ENCODE measurements at regions not wholly inside any gene's neighbourhood (a gene's known extent, or its start where the extent isn't known, plus 50 kb on each side); places are given as distances from the start of the nearest gene placed in this dataset.

- no peak overlapping the region for H3K27ac ChIP-seq
Observed at GRCh38 chr9:110049699-110050450, 158.1 kb downstream of the C9orf152 start.

GRCh38 chr9:110050925-110051355 lies 157.0 kb downstream of the C9orf152 start:
- Histone ChIP-seq H2AFZ (replicated peaks) (no peak overlapping the region), H3K4me1 (peaks cover 18% of the 10 kb centered on the region), H3K4me3 (no peak overlapping the region), H3K4me2 (no peak overlapping the region), H3K27ac (no peak overlapping the region), H3K9ac (no peak overlapping the region), H3K9me3 (ENCODE audit: low read depth) (no peaks in the 10 kb centered on the region), H3K36me3 (no peaks in the 10 kb centered on the region), H3K27me3 (peaks cover 23% of the 10 kb centered on the region), H4K20me1 (ENCODE audit: low read depth) (peaks cover 23% of the 10 kb centered on the region), H3K79me2 (ENCODE audit: low read depth) (peaks cover 54% of the 10 kb centered on the region), H3F3A (ENCODE audit: low read depth) (peaks cover 27% of the 10 kb centered on the region)
- H3K4me3 Mint-ChIP-seq: peak overlapping the region; percentile 93
- TF ChIP-seq EZH2phosphoT487 (IDR thresholded peaks at IDR 0.05) (no peak), EZH2 (IDR thresholded peaks at IDR 0.05) (no peak), CTCF (IDR thresholded peaks at IDR 0.05) (no peak)
- DNase-seq (ENCODE audit: low spot score): no peak
- H3K4me1 Mint-ChIP-seq: peaks cover 38% of the 10 kb centered on the region
- peaks cover 18% of the 10 kb centered on the region for H3K36me3 Mint-ChIP-seq
- H3K27ac Mint-ChIP-seq: no peak overlapping the region
- H3K27me3 Mint-ChIP-seq (ENCODE audit: insufficient read depth, low read depth): peaks cover 9% of the 10 kb centered on the region
- H3K9me3 Mint-ChIP-seq: peaks cover 4% of the 10 kb centered on the region

More at GRCh38 chr9:110049699-110050450, 158.1 kb downstream of the C9orf152 start:
- Mint-ChIP-seq H3K9me3 (peaks cover 4% of the 10 kb centered on the region), H3K4me3 (peak overlapping the region; percentile 93), H3K27ac (peak overlapping the region; percentile 93), H3K27me3 (ENCODE audit: insufficient read depth, low read depth) (peaks cover 9% of the 10 kb centered on the region), H3K36me3 (peaks cover 16% of the 10 kb centered on the region), H3K4me1 (peaks cover 38% of the 10 kb centered on the region)
- no peaks in the 10 kb centered on the region for H3K9me3 ChIP-seq (ENCODE audit: low read depth)
- H3K79me2 ChIP-seq (ENCODE audit: low read depth): peaks cover 53% of the 10 kb centered on the region
- H3K27me3 ChIP-seq: peaks cover 24% of the 10 kb centered on the region
- H3F3A ChIP-seq (ENCODE audit: low read depth): peaks cover 27% of the 10 kb centered on the region
- peaks cover 18% of the 10 kb centered on the region for H3K4me1 ChIP-seq
- peak; percentile 55 for DNase-seq (ENCODE audit: low spot score)
- no peaks in the 10 kb centered on the region for H3K36me3 ChIP-seq
- H3K4me3 ChIP-seq: peak overlapping the region; percentile 78
- H3K4me2 ChIP-seq: peak overlapping the region; percentile 83
- TF ChIP-seq EZH2phosphoT487 (IDR thresholded peaks at IDR 0.05) (no peak), CTCF (IDR thresholded peaks at IDR 0.05) (no peak), EZH2 (IDR thresholded peaks at IDR 0.05) (no peak)
- H2AFZ ChIP-seq (replicated peaks): peak overlapping the region; percentile 65
- peaks cover 23% of the 10 kb centered on the region for H4K20me1 ChIP-seq (ENCODE audit: low read depth)
- H3K9ac ChIP-seq: no peak overlapping the region

- no peak overlapping the region for H3K4me3 Mint-ChIP-seq
- H3K9me3 Mint-ChIP-seq: peaks cover 4% of the 10 kb centered on the region
- no peak for DNase-seq (ENCODE audit: low spot score)
- Histone ChIP-seq H3F3A (ENCODE audit: low read depth) (no peaks in the 10 kb centered on the region), H3K27ac (no peak overlapping the region), H3K27me3 (no peaks in the 10 kb centered on the region), H3K4me3 (no peak overlapping the region), H3K4me1 (no peaks in the 10 kb centered on the region), H3K79me2 (ENCODE audit: low read depth) (peaks cover 54% of the 10 kb centered on the region), H3K9me3 (ENCODE audit: low read depth) (no peaks in the 10 kb centered on the region), H4K20me1 (ENCODE audit: low read depth) (peaks cover 9% of the 10 kb centered on the region), H2AFZ (replicated peaks) (no peak overlapping the region), H3K9ac (no peak overlapping the region), H3K36me3 (no peaks in the 10 kb centered on the region), H3K4me2 (no peak overlapping the region)
- peaks cover 27% of the 10 kb centered on the region for H3K36me3 Mint-ChIP-seq
- no peak overlapping the region for H3K27ac Mint-ChIP-seq
- peaks cover 4% of the 10 kb centered on the region for H3K27me3 Mint-ChIP-seq (ENCODE audit: insufficient read depth, low read depth)
- TF ChIP-seq EZH2phosphoT487 (IDR thresholded peaks at IDR 0.05) (no peak), EZH2 (IDR thresholded peaks at IDR 0.05) (no peak), CTCF (IDR thresholded peaks at IDR 0.05) (no peak)
- H3K4me1 Mint-ChIP-seq: peaks cover 19% of the 10 kb centered on the region
Observed at GRCh38 chr9:110056062-110056461, 151.9 kb downstream of the C9orf152 start.
